Mucosa of stomach (tissue), 1 donor: ENCODE measurements at regions not wholly inside any gene's neighbourhood (a gene's known extent, or its start where the extent isn't known, plus 50 kb on each side); places are given as distances from the start of the nearest gene placed in this dataset.

Source experiments
- H3K27me3 ChIP-seq: one replicate; pipeline ENCODE4 v1.7.0; 2013; ENCODE audit warnings: mild to moderate bottlenecking, low read length; ENCODE audit not compliant: control insufficient read depth, insufficient read depth
- H3K36me3 ChIP-seq: one replicate; pipeline ENCODE4 v1.7.0; 2013; ENCODE audit warnings: low read length; ENCODE audit not compliant: control insufficient read depth, insufficient read depth
- H3K4me1 ChIP-seq: one replicate; pipeline ENCODE4 v1.7.0; 2013; ENCODE audit warnings: mild to moderate bottlenecking, low read length; ENCODE audit not compliant: control insufficient read depth, insufficient read depth
- H3K4me3 ChIP-seq: one replicate; pipeline ENCODE4 v1.7.0; 2013; ENCODE audit warnings: low read length
- H3K9ac ChIP-seq: one replicate; pipeline ENCODE4 v1.7.0; 2013; ENCODE audit warnings: mild to moderate bottlenecking, low read length, moderate library complexity
- H3K9me3 ChIP-seq: one replicate; pipeline ENCODE4 v1.7.0; 2013; ENCODE audit warnings: mild to moderate bottlenecking, low read length, moderate library complexity; ENCODE audit not compliant: control insufficient read depth
- donor health status: Pancreatic carcinoma.

GRCh38 chr6:104212977-104213668, 646.6 kb downstream of the HACE1 start:
- no peak overlapping the region for H3K4me3 ChIP-seq
- H3K9ac ChIP-seq: no peak overlapping the region
- no peaks in the 10 kb centered on the region for H3K4me1 ChIP-seq
- no peaks in the 10 kb centered on the region for H3K27me3 ChIP-seq
- no peaks in the 10 kb centered on the region for H3K9me3 ChIP-seq
- no peaks in the 10 kb centered on the region for H3K36me3 ChIP-seq

GRCh38 chr6:104207635-104208034, 652.1 kb downstream of the HACE1 start:
- Histone ChIP-seq H3K9ac (no peak overlapping the region), H3K4me3 (no peak overlapping the region), H3K27me3 (no peaks in the 10 kb centered on the region), H3K4me1 (no peaks in the 10 kb centered on the region), H3K9me3 (no peaks in the 10 kb centered on the region), H3K36me3 (no peaks in the 10 kb centered on the region)

GRCh38 chr6:104201557-104201956, 658.2 kb downstream of the HACE1 start:
- Histone ChIP-seq H3K27me3 (no peaks in the 10 kb centered on the region), H3K4me3 (no peak overlapping the region), H3K4me1 (no peaks in the 10 kb centered on the region), H3K9ac (no peak overlapping the region), H3K36me3 (no peaks in the 10 kb centered on the region), H3K9me3 (no peaks in the 10 kb centered on the region)

GRCh38 chr6:104187616-104188015, 672.1 kb downstream of the HACE1 start:
- Histone ChIP-seq H3K4me1 (no peaks in the 10 kb centered on the region), H3K27me3 (no peaks in the 10 kb centered on the region), H3K9me3 (no peaks in the 10 kb centered on the region), H3K9ac (no peak overlapping the region), H3K36me3 (no peaks in the 10 kb centered on the region), H3K4me3 (no peak overlapping the region)

- H3K9me3 ChIP-seq: no peaks in the 10 kb centered on the region
- H3K4me1 ChIP-seq: no peaks in the 10 kb centered on the region
- H3K9ac ChIP-seq: no peak overlapping the region
- no peaks in the 10 kb centered on the region for H3K36me3 ChIP-seq
- no peaks in the 10 kb centered on the region for H3K27me3 ChIP-seq
- no peak overlapping the region for H3K4me3 ChIP-seq
These were observed 672.9 kb downstream of the HACE1 start for GRCh38 chr6:104186831-104187230.

DNA sequence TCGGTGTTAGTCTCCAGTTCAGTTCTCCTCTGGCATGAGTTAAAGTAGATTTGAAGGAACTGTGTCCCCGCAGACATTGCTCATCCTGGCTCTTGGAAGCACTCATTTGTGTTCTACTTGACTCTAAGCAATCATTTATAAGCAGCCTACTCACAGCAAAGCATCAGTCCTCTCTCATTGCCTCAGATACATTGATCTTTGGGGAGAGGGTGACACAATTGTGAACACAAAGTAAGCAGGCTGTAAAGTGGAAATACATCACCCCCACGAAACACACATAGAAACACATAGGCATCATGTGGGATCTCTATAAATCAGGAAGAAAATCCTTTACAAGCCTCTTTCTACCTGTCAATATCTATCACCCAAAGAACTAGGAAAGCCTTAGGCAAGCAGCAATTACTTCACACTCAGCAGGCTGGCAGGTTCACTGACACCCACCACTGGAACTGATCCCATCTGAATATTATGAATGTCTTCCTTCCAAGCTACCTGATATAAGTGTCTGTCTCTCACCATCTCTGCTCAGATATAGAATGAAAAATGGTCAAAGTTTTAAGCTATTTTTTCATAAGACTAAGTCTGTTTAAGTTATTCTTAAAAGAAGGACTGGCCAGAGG, 675.8 kb downstream of the HACE1 start:
- H3K9ac ChIP-seq: no peak overlapping the region
- no peaks in the 10 kb centered on the region for H3K9me3 ChIP-seq
- H3K36me3 ChIP-seq: no peaks in the 10 kb centered on the region
- no peaks in the 10 kb centered on the region for H3K4me1 ChIP-seq
- H3K27me3 ChIP-seq: no peaks in the 10 kb centered on the region
- no peak overlapping the region for H3K4me3 ChIP-seq

DNA sequence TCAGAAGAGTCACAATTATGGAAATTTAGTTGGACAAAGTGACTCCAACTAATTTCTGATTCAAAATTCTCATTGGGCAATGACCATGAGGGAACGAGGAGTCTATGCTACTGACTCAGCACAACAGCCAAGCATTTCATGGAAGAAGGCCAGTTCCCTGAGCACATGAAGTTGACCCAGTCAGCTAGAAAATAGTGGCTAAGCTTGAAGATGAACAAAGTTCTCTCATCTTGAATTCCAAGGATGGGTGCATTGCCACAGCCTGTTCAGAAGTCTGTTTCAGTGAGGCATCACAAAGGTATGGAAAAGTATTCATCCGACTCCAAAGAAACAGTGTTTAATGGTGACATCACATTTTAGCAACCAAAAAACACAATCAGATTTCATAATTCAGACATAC, 676.9 kb downstream of the HACE1 start:
- no peaks in the 10 kb centered on the region for H3K36me3 ChIP-seq
- no peaks in the 10 kb centered on the region for H3K27me3 ChIP-seq
- H3K9ac ChIP-seq: no peak overlapping the region
- H3K9me3 ChIP-seq: no peaks in the 10 kb centered on the region
- H3K4me3 ChIP-seq: no peak overlapping the region
- H3K4me1 ChIP-seq: no peaks in the 10 kb centered on the region

DNA sequence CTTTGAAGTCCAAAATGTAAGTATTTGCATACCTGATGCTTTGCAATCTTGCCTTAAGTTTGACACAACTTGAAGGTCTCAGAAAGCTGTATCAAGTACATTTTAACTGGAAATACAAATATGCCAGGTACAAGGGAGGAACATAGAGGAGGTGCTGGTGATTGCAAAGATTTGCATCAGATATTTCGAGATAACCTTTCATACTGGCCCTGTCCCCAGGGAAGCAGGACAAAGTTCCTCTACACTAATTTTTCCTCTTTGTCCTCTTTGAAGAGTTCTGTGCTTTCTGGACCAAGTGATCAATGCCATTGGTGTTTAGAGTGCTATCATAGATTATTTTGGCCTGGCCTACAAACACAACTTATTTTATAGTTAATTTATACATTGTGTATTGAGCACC, 686.1 kb downstream of the HACE1 start:
- Histone ChIP-seq H3K36me3 (no peaks in the 10 kb centered on the region), H3K27me3 (no peaks in the 10 kb centered on the region), H3K4me1 (no peaks in the 10 kb centered on the region)

DNA sequence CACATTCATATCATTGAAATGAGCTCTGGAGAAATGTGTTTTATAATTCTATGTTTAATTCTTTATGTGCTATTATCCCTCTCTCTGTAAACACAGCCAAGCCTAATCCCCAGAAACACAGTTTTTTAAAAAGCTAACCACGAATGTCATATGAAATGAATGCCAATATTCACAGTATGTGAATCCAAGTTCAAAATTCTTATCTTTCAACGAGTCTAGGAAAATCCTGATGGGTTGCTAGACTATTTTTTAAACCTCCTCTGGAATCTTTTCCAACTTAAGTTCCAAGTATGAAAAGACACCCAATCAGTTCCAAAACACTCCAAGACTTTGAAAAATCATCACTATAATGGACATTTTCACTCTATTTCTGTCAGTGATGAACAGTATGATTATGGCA, 689.3 kb downstream of the HACE1 start:
- H3K4me3 ChIP-seq: no peak overlapping the region
- no peaks in the 10 kb centered on the region for H3K27me3 ChIP-seq
- H3K9me3 ChIP-seq: no peaks in the 10 kb centered on the region
- H3K4me1 ChIP-seq: no peaks in the 10 kb centered on the region
- H3K36me3 ChIP-seq: no peaks in the 10 kb centered on the region
- H3K9ac ChIP-seq: no peak overlapping the region

More for the DNA sequence above, 686.1 kb downstream of the HACE1 start:
- Histone ChIP-seq H3K9me3 (no peaks in the 10 kb centered on the region), H3K4me3 (no peak overlapping the region), H3K9ac (no peak overlapping the region)

- Histone ChIP-seq H3K36me3 (no peaks in the 10 kb centered on the region), H3K4me1 (no peaks in the 10 kb centered on the region), H3K9ac (no peak overlapping the region), H3K4me3 (no peak overlapping the region), H3K27me3 (no peaks in the 10 kb centered on the region), H3K9me3 (no peaks in the 10 kb centered on the region)
These were observed 693.6 kb downstream of the HACE1 start for GRCh38 chr6:104166055-104166668.

GRCh38 chr6:104162036-104162669, 697.6 kb downstream of the HACE1 start:
- H3K4me3 ChIP-seq: no peak overlapping the region
- H3K36me3 ChIP-seq: no peaks in the 10 kb centered on the region
- no peaks in the 10 kb centered on the region for H3K4me1 ChIP-seq
- H3K9me3 ChIP-seq: no peaks in the 10 kb centered on the region
- H3K27me3 ChIP-seq: no peaks in the 10 kb centered on the region
- no peak overlapping the region for H3K9ac ChIP-seq

- Histone ChIP-seq H3K4me3 (no peak overlapping the region), H3K27me3 (no peaks in the 10 kb centered on the region), H3K4me1 (no peaks in the 10 kb centered on the region), H3K36me3 (no peaks in the 10 kb centered on the region), H3K9me3 (no peaks in the 10 kb centered on the region), H3K9ac (no peak overlapping the region)
These were observed 700.6 kb downstream of the HACE1 start for GRCh38 chr6:104159045-104159618.
